Endothelial cell of umbilical vein (primary cell): ENCODE measurements at regions not wholly inside any gene's neighbourhood (a gene's known extent, or its start where the extent isn't known, plus 50 kb on each side); places are given as distances from the start of the nearest gene placed in this dataset.

Experiments
- CTCF ChIP-seq, 2 donors: IDR thresholded peaks; 1 replicate in 1 of 2; 2 replicates in 1 of 2; pipeline ENCODE4 v1.5.1; 2011; ENCODE audit warnings: low read length in 2 of 2, mild to moderate bottlenecking in 2 of 2, moderate library complexity in 2 of 2, control low read depth in 1 of 2, inconsistent platforms in 1 of 2, low read depth in 1 of 2; ENCODE audit not compliant: insufficient read depth in 1 of 2; ENCODE audit errors: extremely low read depth in 1 of 2
- EZH2 ChIP-seq: IDR thresholded peaks from 2 replicates; pipeline ENCODE4 v1.6.1; 2012; ENCODE audit warnings: borderline replicate concordance, low read depth, mild to moderate bottlenecking, moderate library complexity, low read length, inconsistent platforms; ENCODE audit not compliant: severe bottlenecking
- FOS ChIP-seq: IDR thresholded peaks from 2 replicates; pipeline ENCODE4 v1.6.1; 2011; ENCODE audit warnings: mild to moderate bottlenecking, low read length, moderate library complexity, borderline replicate concordance; ENCODE audit not compliant: insufficient read depth
- JUN ChIP-seq: IDR thresholded peaks from 2 replicates; pipeline ENCODE4 v1.6.1; 2011; ENCODE audit warnings: borderline replicate concordance, low read depth; ENCODE audit not compliant: insufficient read length, insufficient read depth
- MYC ChIP-seq: IDR thresholded peaks from one replicate; pipeline ENCODE4 v1.6.1; 2011; ENCODE audit warnings: mild to moderate bottlenecking, low read depth, low read length
- POLR2A ChIP-seq: IDR thresholded peaks from 2 replicates; pipeline ENCODE4 v1.6.1; 2012; ENCODE audit warnings: low read depth, mild to moderate bottlenecking, control low read depth, low read length
- POLR2AphosphoS5 ChIP-seq: IDR thresholded peaks from 2 replicates; pipeline ENCODE4 v1.6.1; 2012; ENCODE audit warnings: low read depth, mild to moderate bottlenecking, control low read depth, low read length, moderate library complexity; ENCODE audit not compliant: insufficient read depth
- TF ChIP-seq, protein P1 (sequence below): IDR thresholded peaks from 2 replicates; pipeline ENCODE4 v1.6.1; 2011; ENCODE audit not compliant: insufficient read depth, insufficient read length

DNA sequence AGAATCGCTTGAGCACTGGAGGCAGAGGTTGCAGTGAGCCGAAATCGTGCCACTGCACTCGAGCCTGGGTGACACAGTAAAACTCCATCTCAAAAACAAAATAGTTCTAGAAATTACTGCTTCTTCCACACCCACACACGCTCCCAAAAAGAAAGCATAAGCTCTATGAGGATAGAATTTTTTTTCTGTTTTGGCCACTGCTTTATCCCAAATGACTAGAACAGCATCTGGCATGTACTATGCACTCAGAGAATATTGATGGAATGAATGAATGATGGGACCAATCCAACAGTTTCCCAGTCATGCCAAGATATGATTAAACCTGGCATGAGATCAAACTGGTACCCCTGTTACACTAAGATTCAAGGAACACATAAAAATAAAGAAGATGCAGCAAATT is 455.4 kb upstream of the CHAC2 start:
- TF ChIP-seq CTCF (IDR thresholded peaks at IDR 0.05; ENCODE audit: extremely low read depth in 1 of 2, insufficient read depth in 1 of 2, low read depth in 1 of 2, low read length in 2 of 2) (no peak), POLR2A (no peak), POLR2AphosphoS5 (no peak), EZH2 (no peak), FOS (no peak), MYC (no peak), JUN (no peak)
- TF ChIP-seq, protein P1, sequence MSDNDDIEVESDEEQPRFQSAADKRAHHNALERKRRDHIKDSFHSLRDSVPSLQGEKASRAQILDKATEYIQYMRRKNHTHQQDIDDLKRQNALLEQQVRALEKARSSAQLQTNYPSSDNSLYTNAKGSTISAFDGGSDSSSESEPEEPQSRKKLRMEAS = no peak
